ENCODE measurements at regions not wholly inside any gene's neighbourhood (a gene's known extent, or its start where the extent isn't known, plus 50 kb on each side); places are given as distances from the start of the nearest gene placed in this dataset.

GRCh38 chr7:130845581-130846085, 111.6 kb upstream of the KLF14 start:
- Mint-ChIP-seq H3K4me1 (ENCODE audit: low read depth) (no peaks in the 10 kb centered on the region), H3K27me3 (peaks cover 3% of the 10 kb centered on the region), H3K36me3 (ENCODE audit: insufficient read depth) (no peaks in the 10 kb centered on the region), H3K27ac (no peak overlapping the region), H3K4me3 (ENCODE audit: low read depth) (no peak overlapping the region), H3K9me3 (ENCODE audit: low read depth) (no peaks in the 10 kb centered on the region)
- DNase-seq (ENCODE audit: low spot score, unreplicated experiment), result no peak
- TF ChIP-seq CTCF (IDR thresholded peaks at IDR 0.05; ENCODE audit: unreplicated experiment), result no peak

GRCh38 chr7:130849604-130850003, 115.6 kb upstream of the KLF14 start:
- no peak for TF ChIP-seq CTCF (IDR thresholded peaks at IDR 0.05; ENCODE audit: unreplicated experiment)
- Mint-ChIP-seq H3K4me3 (ENCODE audit: low read depth) (no peak overlapping the region), H3K36me3 (ENCODE audit: insufficient read depth) (no peaks in the 10 kb centered on the region), H3K27ac (no peak overlapping the region), H3K27me3 (no peaks in the 10 kb centered on the region), H3K4me1 (ENCODE audit: low read depth) (no peaks in the 10 kb centered on the region), H3K9me3 (ENCODE audit: low read depth) (no peaks in the 10 kb centered on the region)
- no peak for DNase-seq (ENCODE audit: low spot score, unreplicated experiment)

- no peaks in the 10 kb centered on the region for H3K9me3 Mint-ChIP-seq (ENCODE audit: low read depth)
- no peak for TF ChIP-seq CTCF (IDR thresholded peaks at IDR 0.05; ENCODE audit: unreplicated experiment)
Observed at GRCh38 chr7:130850956-130851355, 116.9 kb upstream of the KLF14 start.

GRCh38 chr7:130852867-130853266, 118.9 kb upstream of the KLF14 start:
- peaks cover 1% of the 10 kb centered on the region for H3K36me3 Mint-ChIP-seq (ENCODE audit: insufficient read depth)
- no peak for DNase-seq (ENCODE audit: low spot score, unreplicated experiment)
- no peaks in the 10 kb centered on the region for H3K27me3 Mint-ChIP-seq
- no peak overlapping the region for H3K4me3 Mint-ChIP-seq (ENCODE audit: low read depth)
- peaks cover 9% of the 10 kb centered on the region for H3K9me3 Mint-ChIP-seq (ENCODE audit: low read depth)
- no peak for TF ChIP-seq CTCF (IDR thresholded peaks at IDR 0.05; ENCODE audit: unreplicated experiment)
- no peak overlapping the region for H3K27ac Mint-ChIP-seq
- H3K4me1 Mint-ChIP-seq (ENCODE audit: low read depth), result no peaks in the 10 kb centered on the region

More at GRCh38 chr7:130850956-130851355, 116.9 kb upstream of the KLF14 start:
- Mint-ChIP-seq H3K27me3 (no peaks in the 10 kb centered on the region), H3K4me3 (ENCODE audit: low read depth) (no peak overlapping the region), H3K4me1 (ENCODE audit: low read depth) (no peaks in the 10 kb centered on the region), H3K27ac (no peak overlapping the region), H3K36me3 (ENCODE audit: insufficient read depth) (no peaks in the 10 kb centered on the region)
- DNase-seq (ENCODE audit: low spot score, unreplicated experiment), result no peak

DNA sequence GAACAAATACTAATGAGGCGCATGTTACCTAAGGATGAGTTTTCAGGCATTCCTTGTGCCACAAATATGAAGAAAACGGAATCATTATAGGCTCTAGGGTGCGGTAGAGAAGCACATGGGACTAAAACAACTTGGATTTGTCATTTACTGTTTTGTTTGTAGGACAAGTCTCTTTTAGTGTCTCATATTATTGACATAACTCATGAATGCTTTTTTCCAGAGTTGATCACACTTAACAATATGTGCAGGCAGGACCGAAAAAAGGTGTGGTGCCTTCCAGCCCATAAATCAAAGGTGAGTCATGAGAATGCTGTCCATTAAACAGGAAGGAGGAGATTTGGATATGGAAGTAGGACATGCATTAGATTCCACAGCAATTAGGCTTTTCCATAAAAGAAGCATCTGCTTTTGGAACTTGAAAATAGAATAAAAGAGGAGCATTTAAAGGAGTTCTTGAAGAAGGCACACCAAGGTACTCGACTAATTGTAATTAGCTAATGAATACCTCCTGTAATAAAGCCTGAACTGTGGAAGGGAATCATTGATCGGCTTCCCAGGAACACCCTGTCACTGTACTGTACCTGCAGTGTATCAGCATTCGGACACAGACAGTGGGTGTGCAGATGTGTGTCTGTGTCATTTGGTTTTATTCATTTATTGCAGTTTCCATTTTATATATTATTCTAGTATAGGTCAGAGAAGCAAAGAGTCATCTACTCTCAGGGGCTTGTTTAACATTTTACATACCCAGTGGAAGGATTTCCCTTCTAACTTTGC, 119.7 kb upstream of the KLF14 start:
- no peak for TF ChIP-seq CTCF (IDR thresholded peaks at IDR 0.05; ENCODE audit: unreplicated experiment)
- Mint-ChIP-seq H3K36me3 (ENCODE audit: insufficient read depth) (peaks cover 1% of the 10 kb centered on the region), H3K4me1 (ENCODE audit: low read depth) (no peaks in the 10 kb centered on the region), H3K4me3 (ENCODE audit: low read depth) (no peak overlapping the region), H3K27me3 (no peaks in the 10 kb centered on the region), H3K27ac (no peak overlapping the region), H3K9me3 (ENCODE audit: low read depth) (peaks cover 18% of the 10 kb centered on the region)
- no peak for DNase-seq (ENCODE audit: low spot score, unreplicated experiment)
